ENCODE measurements at regions not wholly inside any gene's neighbourhood (a gene's known extent, or its start where the extent isn't known, plus 50 kb on each side); places are given as distances from the start of the nearest gene placed in this dataset.

DNA sequence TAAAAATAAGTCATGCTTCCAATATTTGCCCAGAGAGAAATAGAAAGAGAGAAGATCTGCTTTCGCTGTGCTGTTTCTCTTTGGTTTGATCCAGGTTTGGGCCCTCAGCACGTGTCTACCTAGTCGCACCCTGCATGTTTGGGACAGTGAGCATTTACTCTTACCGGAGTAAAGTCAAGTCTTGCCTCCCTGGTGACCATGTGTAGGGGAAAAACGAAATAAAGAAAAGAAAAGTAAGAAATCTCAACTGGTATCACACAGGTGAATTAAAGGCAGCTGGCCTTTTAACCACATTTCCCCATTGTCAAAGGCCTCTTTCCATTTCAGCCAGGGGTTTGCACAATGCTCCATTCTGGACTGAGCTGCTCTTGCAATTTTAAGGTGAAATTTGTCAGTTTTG, 619.4 kb downstream of the VRK1 start:
- TF ChIP-seq, protein P1, sequence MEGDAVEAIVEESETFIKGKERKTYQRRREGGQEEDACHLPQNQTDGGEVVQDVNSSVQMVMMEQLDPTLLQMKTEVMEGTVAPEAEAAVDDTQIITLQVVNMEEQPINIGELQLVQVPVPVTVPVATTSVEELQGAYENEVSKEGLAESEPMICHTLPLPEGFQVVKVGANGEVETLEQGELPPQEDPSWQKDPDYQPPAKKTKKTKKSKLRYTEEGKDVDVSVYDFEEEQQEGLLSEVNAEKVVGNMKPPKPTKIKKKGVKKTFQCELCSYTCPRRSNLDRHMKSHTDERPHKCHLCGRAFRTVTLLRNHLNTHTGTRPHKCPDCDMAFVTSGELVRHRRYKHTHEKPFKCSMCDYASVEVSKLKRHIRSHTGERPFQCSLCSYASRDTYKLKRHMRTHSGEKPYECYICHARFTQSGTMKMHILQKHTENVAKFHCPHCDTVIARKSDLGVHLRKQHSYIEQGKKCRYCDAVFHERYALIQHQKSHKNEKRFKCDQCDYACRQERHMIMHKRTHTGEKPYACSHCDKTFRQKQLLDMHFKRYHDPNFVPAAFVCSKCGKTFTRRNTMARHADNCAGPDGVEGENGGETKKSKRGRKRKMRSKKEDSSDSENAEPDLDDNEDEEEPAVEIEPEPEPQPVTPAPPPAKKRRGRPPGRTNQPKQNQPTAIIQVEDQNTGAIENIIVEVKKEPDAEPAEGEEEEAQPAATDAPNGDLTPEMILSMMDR (IDR thresholded peaks at IDR 0.05; ENCODE audit: insufficient read depth, missing control alignments): no peak
- DNase-seq (ENCODE audit: insufficient read length, low spot score): no peak
- FAIRE-seq: no peak

DNA sequence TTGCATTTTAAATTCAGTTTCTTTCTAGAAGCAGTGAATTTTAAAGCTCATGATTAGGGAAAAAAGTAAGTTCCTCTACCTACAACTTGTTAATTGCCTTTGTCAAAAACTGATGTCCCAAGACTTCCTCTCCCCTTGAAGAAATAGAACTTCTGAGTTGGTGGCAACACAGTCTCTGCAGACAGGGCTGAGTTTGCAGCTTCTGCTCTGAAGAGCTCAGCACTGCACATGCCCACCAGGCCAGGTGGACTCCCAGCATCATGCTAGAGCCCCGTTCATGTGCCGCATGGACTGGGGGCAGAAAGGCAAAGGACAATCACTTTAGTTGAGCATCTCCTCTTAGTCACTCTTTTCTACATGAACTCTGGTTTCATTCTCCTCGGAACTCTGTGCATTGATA, 620.1 kb downstream of the VRK1 start:
- TF ChIP-seq, protein P1 (IDR thresholded peaks at IDR 0.05; ENCODE audit: insufficient read depth, missing control alignments): no peak
- FAIRE-seq: no peak
- no peak for DNase-seq (ENCODE audit: insufficient read length, low spot score)

- no peak for DNase-seq (ENCODE audit: insufficient read length, low spot score)
- no peak for FAIRE-seq
These were observed 623.0 kb downstream of the VRK1 start for GRCh38 chr14:97420211-97420610.

DNA sequence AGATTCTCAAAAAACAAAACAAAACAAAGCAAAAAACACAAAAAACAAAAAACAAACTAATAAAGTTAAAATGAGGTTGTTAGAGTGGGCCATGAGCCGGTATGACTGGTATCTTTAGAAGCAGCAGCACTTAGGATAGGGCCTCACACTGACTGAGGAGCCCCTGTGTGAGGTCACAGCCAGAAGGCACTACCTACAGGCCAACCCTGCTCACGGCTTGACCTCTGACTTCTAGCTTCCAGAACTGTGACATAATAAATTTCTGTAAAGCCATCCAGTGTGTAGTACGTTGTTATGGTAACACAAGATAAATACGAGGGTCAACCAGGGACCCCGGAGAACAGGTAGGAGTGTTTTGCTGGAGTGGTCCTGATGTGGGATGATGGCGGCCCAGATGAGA, 629.6 kb downstream of the VRK1 start:
- FAIRE-seq: no peak
- DNase-seq (ENCODE audit: insufficient read length, low spot score): no peak

More at GRCh38 chr14:97420211-97420610, 623.0 kb downstream of the VRK1 start:
- TF ChIP-seq, protein P1 (IDR thresholded peaks at IDR 0.05; ENCODE audit: insufficient read depth, missing control alignments): no peak

DNA sequence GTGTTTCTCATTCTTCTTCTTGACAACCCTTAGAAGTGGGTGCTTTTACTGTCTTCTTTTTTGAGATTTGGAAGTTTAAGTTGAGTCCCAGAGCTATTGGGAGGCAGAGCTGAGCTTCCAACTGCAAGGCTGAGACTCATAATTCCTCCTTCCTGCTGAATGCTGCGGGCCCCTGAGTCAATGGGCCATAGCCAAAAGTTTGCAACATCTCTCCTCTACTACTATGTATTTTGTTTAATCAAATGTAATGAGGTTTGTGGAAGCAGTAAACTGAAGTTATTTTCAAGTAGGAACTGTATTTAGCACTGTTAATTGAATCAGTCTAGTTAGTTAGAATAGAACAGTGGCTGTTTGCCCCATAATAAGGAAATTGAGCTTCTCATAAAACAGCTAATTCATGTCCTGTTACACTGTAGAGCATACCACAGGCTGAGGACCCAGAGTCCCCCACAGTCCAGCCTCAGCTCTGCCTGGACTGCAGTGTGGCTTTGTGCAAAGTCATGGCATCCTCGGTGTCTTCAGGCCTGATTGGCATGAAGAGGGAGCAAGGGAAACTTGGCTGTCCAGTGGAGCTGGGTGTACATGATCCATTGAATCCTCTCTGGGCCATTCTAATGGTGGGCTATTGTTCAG, 631.7 kb downstream of the VRK1 start:
- FAIRE-seq (no peak), DNase-seq (ENCODE audit: insufficient read length, low spot score) (no peak)
- TF ChIP-seq, protein P1 (IDR thresholded peaks at IDR 0.05; ENCODE audit: insufficient read depth, missing control alignments): no peak

More for the DNA sequence above, 629.6 kb downstream of the VRK1 start:
- TF ChIP-seq, protein P1 (IDR thresholded peaks at IDR 0.05; ENCODE audit: insufficient read depth, missing control alignments): no peak

- FAIRE-seq (no peak), DNase-seq (ENCODE audit: insufficient read length, low spot score) (no peak)
- TF ChIP-seq, protein P1 (IDR thresholded peaks at IDR 0.05; ENCODE audit: insufficient read depth, missing control alignments): no peak
These were observed 635.4 kb downstream of the VRK1 start for GRCh38 chr14:97432586-97432985.

GRCh38 chr14:97441740-97442362, 644.7 kb downstream of the VRK1 start:
- DNase-seq (ENCODE audit: insufficient read length, low spot score): no peak
- no peak for FAIRE-seq
- TF ChIP-seq, protein P1 (IDR thresholded peaks at IDR 0.05; ENCODE audit: insufficient read depth, missing control alignments): no peak
